A549 (cell line): ENCODE measurements at regions not wholly inside any gene's neighbourhood (a gene's known extent, or its start where the extent isn't known, plus 50 kb on each side); places are given as distances from the start of the nearest gene placed in this dataset.

Experiments used
- CHD2 ChIP-seq: fragments of 150-350 bp; IDR thresholded peaks from 2 replicates; pipeline ENCODE4 v1.6.1; 2014; ENCODE audit warnings: low read length; ENCODE audit not compliant: partially characterized antibody
- MAX ChIP-seq: IDR thresholded peaks from 2 replicates; pipeline ENCODE4 v1.6.1; 2012
- POLR2A ChIP-seq: IDR thresholded peaks from 2 replicates; pipeline ENCODE4 v1.6.1; 2012; ENCODE audit warnings: mild to moderate bottlenecking, low read length
- RAD21 ChIP-seq, 2 experiments: fragments of >200 bp in 1 of 2; sonication (Bioruptor Twin) in 1 of 2; formaldehyde crosslinking in 1 of 2; IDR thresholded peaks in 1 of 2; conservative IDR thresholded peaks in 1 of 2; 2 replicates in 1 of 2; 3 replicates in 1 of 2; pipeline ENCODE4 v1.6.1; 2012 to 2018; ENCODE audit warnings: inconsistent platforms in 1 of 2
- USF2 ChIP-seq: fragments of 450-650 bp; IDR thresholded peaks from 2 replicates; pipeline ENCODE4 v1.6.1; 2014; ENCODE audit warnings: antibody characterized with exemption
- TF ChIP-seq, protein P1 (sequence below): fragments of >200 bp; sonication (Bioruptor Twin); formaldehyde crosslinking; IDR thresholded peaks from 3 replicates; pipeline ENCODE4 v1.5.1; 2016

- TF ChIP-seq CHD2 (no peak), USF2 (no peak), RAD21 (conservative IDR thresholded peaks at IDR 0.05 in 1 of 2, IDR thresholded peaks at IDR 0.05 in 1 of 2) (no peak), POLR2A (no peak), MAX (no peak)
- TF ChIP-seq, protein P1, sequence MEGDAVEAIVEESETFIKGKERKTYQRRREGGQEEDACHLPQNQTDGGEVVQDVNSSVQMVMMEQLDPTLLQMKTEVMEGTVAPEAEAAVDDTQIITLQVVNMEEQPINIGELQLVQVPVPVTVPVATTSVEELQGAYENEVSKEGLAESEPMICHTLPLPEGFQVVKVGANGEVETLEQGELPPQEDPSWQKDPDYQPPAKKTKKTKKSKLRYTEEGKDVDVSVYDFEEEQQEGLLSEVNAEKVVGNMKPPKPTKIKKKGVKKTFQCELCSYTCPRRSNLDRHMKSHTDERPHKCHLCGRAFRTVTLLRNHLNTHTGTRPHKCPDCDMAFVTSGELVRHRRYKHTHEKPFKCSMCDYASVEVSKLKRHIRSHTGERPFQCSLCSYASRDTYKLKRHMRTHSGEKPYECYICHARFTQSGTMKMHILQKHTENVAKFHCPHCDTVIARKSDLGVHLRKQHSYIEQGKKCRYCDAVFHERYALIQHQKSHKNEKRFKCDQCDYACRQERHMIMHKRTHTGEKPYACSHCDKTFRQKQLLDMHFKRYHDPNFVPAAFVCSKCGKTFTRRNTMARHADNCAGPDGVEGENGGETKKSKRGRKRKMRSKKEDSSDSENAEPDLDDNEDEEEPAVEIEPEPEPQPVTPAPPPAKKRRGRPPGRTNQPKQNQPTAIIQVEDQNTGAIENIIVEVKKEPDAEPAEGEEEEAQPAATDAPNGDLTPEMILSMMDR, result no peak
Observed at GRCh38 chr16:6970171-6970857, 362.3 kb upstream of the RBFOX1 start.
